SH-SY5Y (cell line): ENCODE measurements at regions not wholly inside any gene's neighbourhood (a gene's known extent, or its start where the extent isn't known, plus 50 kb on each side); places are given as distances from the start of the nearest gene placed in this dataset.

Source experiments
- GATA2 ChIP-seq: IDR thresholded peaks from 2 replicates; pipeline ENCODE4 v1.6.1; 2011; ENCODE audit warnings: mild to moderate bottlenecking, low read depth, low read length
- GATA3 ChIP-seq: IDR thresholded peaks from 2 replicates; pipeline ENCODE4 v1.6.1; 2011; ENCODE audit warnings: low read depth, mild to moderate bottlenecking, low read length, moderate library complexity

DNA sequence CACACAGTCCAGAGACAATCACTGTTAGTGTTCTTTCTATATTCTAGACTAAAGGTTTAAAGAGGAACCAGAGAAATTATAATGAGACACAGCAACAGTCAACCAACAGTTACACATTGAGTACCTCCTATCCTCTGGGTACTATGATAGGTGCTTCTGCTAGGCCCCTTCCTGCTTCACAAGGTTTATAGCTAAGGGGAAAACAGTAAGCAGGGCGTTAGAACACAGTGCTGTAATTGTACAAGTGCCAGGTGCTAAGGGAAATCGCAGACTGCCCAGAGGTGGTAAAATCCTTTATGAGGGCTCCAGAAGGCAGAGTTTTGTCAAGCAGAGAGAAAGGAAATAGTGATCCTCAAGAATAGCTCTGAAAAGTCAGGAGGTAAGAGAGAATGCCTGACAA is 297.2 kb upstream of the FAT3 start:
- TF ChIP-seq GATA2 (no peak), GATA3 (no peak)
